ENCODE measurements at regions not wholly inside any gene's neighbourhood (a gene's known extent, or its start where the extent isn't known, plus 50 kb on each side); places are given as distances from the start of the nearest gene placed in this dataset.

DNA sequence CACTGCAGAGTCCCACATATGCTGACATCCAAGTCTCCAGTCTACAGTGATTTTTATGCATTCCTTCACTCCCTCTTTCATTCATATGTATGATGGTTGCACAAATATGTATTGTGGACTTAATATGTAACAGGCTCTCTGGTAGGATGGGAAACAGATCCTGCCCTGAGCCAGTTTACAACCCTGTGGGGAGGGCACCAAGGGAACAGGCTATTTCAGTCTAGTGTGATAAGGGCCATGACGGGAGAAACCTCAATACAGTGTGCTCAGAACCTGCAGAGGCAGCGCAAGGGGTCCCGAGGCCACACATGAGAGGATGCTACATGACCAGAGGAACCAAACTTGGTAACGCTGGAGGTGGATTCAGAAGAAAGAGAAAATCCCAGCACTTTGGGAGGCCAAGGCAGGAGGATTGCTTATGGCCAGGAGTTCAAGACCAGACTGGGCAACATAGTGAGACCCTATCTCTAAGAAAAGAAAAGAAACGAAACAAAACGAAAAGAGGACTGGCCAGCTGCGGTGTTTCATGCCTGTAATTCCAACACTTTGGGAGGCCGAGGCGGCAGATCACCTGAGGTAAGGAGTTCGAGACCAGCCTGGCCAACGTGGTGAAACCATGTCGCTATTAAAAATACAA is 249.8 kb upstream of the JARID2 start:
- Histone ChIP-seq H3K27me3 (ENCODE audit: control insufficient read depth, insufficient read depth, low read length) (no peaks in the 10 kb centered on the region), H3K36me3 (ENCODE audit: control insufficient read depth, insufficient read depth, low read length) (no peaks in the 10 kb centered on the region), H3K4me2 (ENCODE audit: extremely low read depth, insufficient read depth, low read length) (no peak overlapping the region), H3K27ac (ENCODE audit: insufficient read depth, low read length) (no peak overlapping the region), H3K9ac (ENCODE audit: insufficient read depth, low read length) (no peak overlapping the region), H3K4me3 (replicated peaks in 1 of 4; ENCODE audit: control extremely low read depth in 1 of 4, insufficient read depth in 1 of 4, low read depth in 3 of 4, low read length in 4 of 4) (no peak overlapping the region), H3K9me3 (ENCODE audit: control insufficient read depth, insufficient read depth, low read depth, low read length) (no peaks in the 10 kb centered on the region), H3K79me2 (ENCODE audit: control insufficient read depth, insufficient read depth, low read length) (no peaks in the 10 kb centered on the region), H3K4me1 (ENCODE audit: control insufficient read depth, extremely low read depth, insufficient read depth, low read length) (no peaks in the 10 kb centered on the region), H2AFZ (ENCODE audit: low read length) (no peak overlapping the region), H4K20me1 (ENCODE audit: control insufficient read depth, extremely low read depth, insufficient read depth, low read length) (no peaks in the 10 kb centered on the region)
- no peak for TF ChIP-seq EZH2 (IDR thresholded peaks at IDR 0.05; ENCODE audit: low read length, missing control alignments)
- TF ChIP-seq, protein P1, sequence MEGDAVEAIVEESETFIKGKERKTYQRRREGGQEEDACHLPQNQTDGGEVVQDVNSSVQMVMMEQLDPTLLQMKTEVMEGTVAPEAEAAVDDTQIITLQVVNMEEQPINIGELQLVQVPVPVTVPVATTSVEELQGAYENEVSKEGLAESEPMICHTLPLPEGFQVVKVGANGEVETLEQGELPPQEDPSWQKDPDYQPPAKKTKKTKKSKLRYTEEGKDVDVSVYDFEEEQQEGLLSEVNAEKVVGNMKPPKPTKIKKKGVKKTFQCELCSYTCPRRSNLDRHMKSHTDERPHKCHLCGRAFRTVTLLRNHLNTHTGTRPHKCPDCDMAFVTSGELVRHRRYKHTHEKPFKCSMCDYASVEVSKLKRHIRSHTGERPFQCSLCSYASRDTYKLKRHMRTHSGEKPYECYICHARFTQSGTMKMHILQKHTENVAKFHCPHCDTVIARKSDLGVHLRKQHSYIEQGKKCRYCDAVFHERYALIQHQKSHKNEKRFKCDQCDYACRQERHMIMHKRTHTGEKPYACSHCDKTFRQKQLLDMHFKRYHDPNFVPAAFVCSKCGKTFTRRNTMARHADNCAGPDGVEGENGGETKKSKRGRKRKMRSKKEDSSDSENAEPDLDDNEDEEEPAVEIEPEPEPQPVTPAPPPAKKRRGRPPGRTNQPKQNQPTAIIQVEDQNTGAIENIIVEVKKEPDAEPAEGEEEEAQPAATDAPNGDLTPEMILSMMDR (conservative IDR thresholded peaks at IDR 0.05 in 1 of 2, IDR thresholded peaks at IDR 0.05 in 1 of 2; ENCODE audit: low read depth in 1 of 2, low read length in 2 of 2), result no peak
- DNase-seq (ENCODE audit: low read depth in 2 of 2), result no peak

DNA sequence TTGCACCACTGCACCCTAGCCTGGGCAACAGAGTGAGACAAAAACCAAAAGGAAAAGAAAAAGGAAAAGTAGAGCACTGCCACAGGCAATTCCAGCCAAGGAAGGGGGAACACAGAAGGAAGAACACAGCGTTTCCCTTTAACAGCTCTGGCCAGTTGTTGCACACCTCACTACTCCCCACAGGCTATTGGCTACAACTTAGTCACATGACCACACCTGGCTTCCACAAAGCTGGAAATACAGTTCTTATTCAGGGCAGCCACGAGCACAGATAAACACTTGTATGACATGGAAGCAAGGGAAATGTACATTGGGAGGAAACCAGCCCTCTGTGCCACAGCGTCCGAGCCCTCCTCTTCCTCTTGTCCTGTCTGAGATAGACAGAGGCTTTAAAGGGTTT is 249.0 kb upstream of the JARID2 start:
- Histone ChIP-seq H3K79me2 (ENCODE audit: control insufficient read depth, insufficient read depth, low read length) (no peaks in the 10 kb centered on the region), H3K9ac (ENCODE audit: insufficient read depth, low read length) (no peak overlapping the region), H3K36me3 (ENCODE audit: control insufficient read depth, insufficient read depth, low read length) (no peaks in the 10 kb centered on the region), H4K20me1 (ENCODE audit: control insufficient read depth, extremely low read depth, insufficient read depth, low read length) (no peaks in the 10 kb centered on the region), H2AFZ (ENCODE audit: low read length) (no peak overlapping the region), H3K4me2 (ENCODE audit: extremely low read depth, insufficient read depth, low read length) (no peak overlapping the region), H3K4me1 (ENCODE audit: control insufficient read depth, extremely low read depth, insufficient read depth, low read length) (no peaks in the 10 kb centered on the region), H3K9me3 (ENCODE audit: control insufficient read depth, insufficient read depth, low read depth, low read length) (no peaks in the 10 kb centered on the region), H3K27me3 (ENCODE audit: control insufficient read depth, insufficient read depth, low read length) (no peaks in the 10 kb centered on the region), H3K4me3 (replicated peaks in 1 of 4; ENCODE audit: control extremely low read depth in 1 of 4, insufficient read depth in 1 of 4, low read depth in 3 of 4, low read length in 4 of 4) (no peak overlapping the region), H3K27ac (ENCODE audit: insufficient read depth, low read length) (no peak overlapping the region)
- DNase-seq (ENCODE audit: low read depth in 2 of 2), result no peak
- TF ChIP-seq EZH2 (IDR thresholded peaks at IDR 0.05; ENCODE audit: low read length, missing control alignments), result no peak
- TF ChIP-seq, protein P1 (conservative IDR thresholded peaks at IDR 0.05 in 1 of 2, IDR thresholded peaks at IDR 0.05 in 1 of 2; ENCODE audit: low read depth in 1 of 2, low read length in 2 of 2), result no peak

DNA sequence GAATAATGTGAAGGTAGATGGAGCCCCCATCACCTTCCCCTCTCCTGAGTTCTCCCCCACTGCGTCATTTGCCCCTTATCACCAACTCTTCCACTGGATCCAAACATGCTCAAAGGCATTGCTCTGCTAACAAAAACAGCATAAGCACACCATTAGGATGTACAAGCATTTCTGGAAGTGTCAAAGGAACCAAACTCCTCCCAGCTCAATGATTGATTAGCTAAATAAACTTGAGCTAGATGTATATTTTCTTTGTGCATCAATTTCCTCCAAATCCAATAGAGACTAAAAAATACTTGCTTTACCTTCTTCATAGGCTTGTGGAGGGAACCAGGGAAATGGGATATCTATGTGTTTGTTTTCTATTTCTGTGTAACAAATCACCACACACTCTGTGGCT is 248.4 kb upstream of the JARID2 start:
- H3K9me3 ChIP-seq (ENCODE audit: control insufficient read depth, insufficient read depth, low read depth, low read length), result no peaks in the 10 kb centered on the region
- no peak for DNase-seq (ENCODE audit: low read depth in 2 of 2)
- no peaks in the 10 kb centered on the region for H4K20me1 ChIP-seq (ENCODE audit: control insufficient read depth, extremely low read depth, insufficient read depth, low read length)
- H2AFZ ChIP-seq (ENCODE audit: low read length), result no peak overlapping the region
- no peaks in the 10 kb centered on the region for H3K4me1 ChIP-seq (ENCODE audit: control insufficient read depth, extremely low read depth, insufficient read depth, low read length)
- no peak overlapping the region for H3K4me2 ChIP-seq (ENCODE audit: extremely low read depth, insufficient read depth, low read length)
- TF ChIP-seq, protein P1 (conservative IDR thresholded peaks at IDR 0.05 in 1 of 2, IDR thresholded peaks at IDR 0.05 in 1 of 2; ENCODE audit: low read depth in 1 of 2, low read length in 2 of 2), result no peak
- TF ChIP-seq EZH2 (IDR thresholded peaks at IDR 0.05; ENCODE audit: low read length, missing control alignments), result no peak
- no peaks in the 10 kb centered on the region for H3K27me3 ChIP-seq (ENCODE audit: control insufficient read depth, insufficient read depth, low read length)
- H3K9ac ChIP-seq (ENCODE audit: insufficient read depth, low read length), result no peak overlapping the region
- no peak overlapping the region for H3K27ac ChIP-seq (ENCODE audit: insufficient read depth, low read length)
- no peaks in the 10 kb centered on the region for H3K36me3 ChIP-seq (ENCODE audit: control insufficient read depth, insufficient read depth, low read length)
- H3K4me3 ChIP-seq (replicated peaks in 1 of 4; ENCODE audit: control extremely low read depth in 1 of 4, insufficient read depth in 1 of 4, low read depth in 3 of 4, low read length in 4 of 4), result no peak overlapping the region
- no peaks in the 10 kb centered on the region for H3K79me2 ChIP-seq (ENCODE audit: control insufficient read depth, insufficient read depth, low read length)
